Cerebellar cortex (tissue), 1 donor: ENCODE measurements at regions not wholly inside any gene's neighbourhood (a gene's known extent, or its start where the extent isn't known, plus 50 kb on each side); places are given as distances from the start of the nearest gene placed in this dataset.
A peak's percentile ranks its signal among the peaks of the same experiment; 100 is the strongest.

ENCODE experiments used
- DNase-seq: peaks from one replicate; pipeline ENCODE4 v3.0.0-alpha.2; 2015; ENCODE audit warnings: low spot score

DNA sequence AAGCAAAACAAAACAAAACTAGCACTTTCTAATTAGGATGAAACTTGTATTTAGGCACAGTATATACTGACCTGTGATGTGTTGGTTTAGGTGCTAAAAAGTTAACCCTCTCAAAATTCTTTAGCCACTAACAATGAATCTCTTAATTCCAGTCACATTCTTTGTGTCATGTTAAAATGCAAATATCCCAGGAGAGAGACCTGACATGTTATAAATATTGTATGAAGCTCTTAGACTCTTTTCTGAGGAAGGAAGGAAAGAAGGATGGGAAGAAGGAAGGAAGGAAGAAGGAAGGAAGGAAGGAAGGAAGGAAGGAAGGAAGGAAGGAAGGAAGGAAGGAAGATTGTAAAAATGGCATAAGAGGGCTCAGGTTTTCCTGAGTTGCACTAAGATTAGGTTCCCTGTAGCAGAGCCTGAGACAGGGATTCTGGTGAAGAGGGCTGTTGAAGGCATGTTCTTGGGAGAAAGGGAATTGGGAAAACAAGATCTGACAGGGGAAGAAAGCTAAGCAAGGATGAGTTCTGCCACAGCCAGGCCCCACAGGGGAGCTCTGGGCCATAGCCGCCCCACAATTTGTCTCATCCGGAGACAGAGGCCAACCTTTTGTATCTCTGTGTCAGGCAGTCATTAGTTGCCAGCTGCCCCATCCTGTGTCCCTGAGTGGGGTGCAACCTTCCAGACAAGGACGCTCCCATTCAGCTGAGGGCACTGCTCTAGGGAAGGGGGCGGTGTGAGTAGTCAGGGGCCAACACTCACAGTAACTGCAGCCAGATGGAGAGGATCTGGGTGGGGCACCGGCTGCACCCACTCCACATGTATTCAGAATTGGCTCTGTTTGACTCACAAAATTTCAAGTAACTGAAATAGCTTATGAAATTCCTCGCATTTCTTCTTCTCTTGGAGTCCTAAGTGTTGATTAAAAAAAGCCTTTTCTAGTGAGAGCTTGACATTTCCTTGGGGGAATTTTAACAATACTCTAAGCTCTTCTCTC, 189.3 kb upstream of the ARG1 start:
- DNase-seq, result no peak

DNA sequence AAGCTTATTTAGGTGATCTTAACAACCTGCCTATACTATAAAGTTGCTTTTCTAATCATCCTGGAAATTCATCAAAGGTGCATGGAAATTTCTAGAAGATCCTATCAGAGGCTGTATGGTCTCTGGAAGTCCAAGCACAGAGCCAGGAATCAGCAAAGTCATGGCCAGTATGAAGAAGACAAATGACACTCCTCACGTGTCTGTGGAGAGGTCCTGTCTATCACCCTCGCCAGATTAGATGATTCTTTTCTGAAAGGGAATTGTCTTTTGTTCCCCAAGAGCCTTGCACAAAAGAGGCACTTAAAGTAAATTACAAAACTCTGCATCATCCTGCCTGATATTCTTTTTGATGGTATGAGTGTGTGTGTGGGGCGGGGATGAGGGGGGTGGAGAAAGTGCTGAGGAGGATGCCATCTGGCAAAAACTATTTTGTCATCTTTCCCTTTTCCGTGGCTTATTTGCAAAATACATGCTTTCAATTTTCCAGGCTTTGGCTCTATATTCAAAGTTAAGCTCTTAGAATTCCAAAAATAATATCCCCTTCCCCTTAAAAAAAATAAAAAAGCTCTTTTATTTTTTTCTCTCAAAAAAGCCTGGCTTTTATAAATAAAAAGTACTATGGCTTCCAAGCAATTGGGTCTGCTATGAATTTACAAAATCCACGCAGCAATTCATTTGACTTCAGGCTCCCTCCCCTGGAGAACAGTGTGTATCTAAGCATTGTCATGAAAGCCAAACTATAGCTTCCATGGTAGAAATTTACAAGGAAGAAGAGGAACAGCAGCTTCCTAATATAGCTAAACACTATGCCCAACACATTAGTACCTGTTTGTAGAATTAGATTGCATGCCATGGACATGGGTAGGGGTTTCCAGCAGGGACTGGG, 185.2 kb upstream of the ARG1 start:
- no peak for DNase-seq

DNA sequence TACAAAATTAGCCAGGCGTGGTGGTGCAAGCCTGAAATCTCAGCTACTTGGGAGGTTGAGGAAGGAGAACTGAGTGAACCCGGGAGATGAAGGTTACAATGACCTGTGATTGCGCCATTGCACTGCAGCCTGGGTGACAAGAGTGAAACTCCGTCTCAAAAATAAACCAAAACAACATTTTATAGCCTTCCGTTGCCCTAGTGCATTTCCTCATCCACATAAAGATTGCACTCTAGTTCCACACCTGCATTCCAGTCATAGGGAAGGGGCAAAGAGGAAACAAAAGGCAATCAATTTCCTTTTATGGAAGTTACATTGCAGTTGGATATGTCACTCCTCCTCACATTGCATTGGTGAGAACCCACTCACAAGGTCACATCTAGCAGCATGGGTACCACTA, 182.7 kb upstream of the ARG1 start:
- no peak for DNase-seq

DNA sequence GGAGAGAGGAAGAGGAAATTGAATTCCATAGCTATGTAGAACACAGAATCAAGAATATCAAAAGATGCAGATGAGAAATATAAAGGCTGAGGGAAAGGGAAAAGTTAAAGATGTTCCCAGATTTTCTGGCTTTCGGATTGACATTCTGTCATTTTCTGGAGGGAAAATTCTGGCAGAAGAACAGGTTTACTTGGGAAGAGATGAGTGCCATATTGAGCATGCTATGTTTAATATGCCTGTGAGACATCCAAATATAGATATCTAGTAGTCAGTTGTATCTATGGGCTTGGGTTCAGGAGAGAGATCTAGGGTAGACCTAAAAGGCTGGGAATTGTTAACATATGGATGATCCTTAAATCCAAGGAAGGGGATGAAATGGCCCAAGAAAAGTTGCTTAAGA, 181.9 kb upstream of the ARG1 start:
- no peak for DNase-seq

DNA sequence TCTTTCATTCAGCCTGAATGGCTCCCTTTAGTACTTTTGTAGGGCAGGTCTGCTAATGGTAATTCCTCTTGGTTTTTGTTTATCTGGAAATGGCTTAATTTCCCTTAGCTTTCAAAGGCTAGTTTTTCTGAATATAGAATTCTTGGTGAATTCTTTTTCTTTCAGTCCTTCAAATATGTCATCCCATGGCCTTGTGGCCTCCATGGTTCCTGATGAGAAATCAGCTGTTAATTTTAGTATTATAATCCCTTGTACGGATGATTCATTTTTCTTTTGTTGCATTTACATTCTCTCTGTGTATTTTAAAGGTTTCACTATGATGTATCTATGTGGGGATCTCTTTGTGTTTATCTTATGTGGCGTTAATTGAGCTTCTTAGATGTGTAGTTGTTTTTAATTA, 179.6 kb upstream of the ARG1 start:
- no peak for DNase-seq

DNA sequence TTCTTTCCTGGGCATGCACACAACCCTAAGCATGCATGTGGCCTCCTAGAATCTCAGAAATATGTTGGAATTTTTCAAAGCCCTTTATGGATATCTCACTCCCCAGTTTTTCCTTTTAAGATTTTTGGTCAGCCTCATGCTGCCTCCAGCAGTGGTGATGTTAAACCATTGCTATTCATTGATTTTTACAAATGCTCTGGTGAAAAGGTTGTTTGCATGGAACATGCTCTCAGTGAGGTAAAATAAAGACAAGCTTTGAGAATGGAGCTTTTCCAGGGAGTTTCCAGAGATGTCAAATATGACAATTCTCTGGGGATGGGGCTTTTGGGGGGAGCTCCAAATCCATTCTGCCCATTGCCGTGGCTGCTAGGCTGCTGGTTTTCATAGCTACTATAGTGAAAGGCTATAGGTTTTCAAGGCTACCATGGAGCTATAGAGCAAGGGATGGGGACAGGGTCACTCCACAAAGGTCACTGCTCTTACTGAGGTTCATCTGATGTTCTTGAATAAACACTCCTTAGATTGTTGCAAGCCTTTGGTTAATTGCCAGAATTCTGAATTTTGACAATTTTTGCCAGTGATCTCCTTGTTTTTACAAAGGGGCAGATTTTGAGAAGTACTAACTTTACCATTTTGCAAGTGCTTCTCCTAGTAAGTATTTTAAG, 178.1 kb upstream of the ARG1 start:
- DNase-seq, result no peak

DNA sequence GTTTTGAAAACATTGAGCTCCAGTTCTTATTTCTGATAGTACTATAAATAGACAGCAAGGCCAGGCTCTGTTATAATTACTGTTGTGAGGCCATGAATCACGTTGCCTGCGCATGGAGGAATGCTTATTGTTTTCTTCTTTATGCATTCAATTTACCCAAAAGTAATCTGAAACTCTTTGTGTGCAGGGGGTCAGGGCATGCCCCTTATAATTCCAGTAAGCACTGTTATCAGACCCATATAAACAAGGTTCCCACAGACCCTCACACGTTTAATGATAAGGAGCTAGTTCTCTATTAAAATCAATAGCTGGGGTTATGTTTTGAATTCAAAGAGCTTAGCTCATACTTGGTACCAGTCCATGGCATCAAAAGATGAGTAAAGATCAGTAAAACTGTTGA, 174.8 kb upstream of the ARG1 start:
- DNase-seq, result no peak

DNA sequence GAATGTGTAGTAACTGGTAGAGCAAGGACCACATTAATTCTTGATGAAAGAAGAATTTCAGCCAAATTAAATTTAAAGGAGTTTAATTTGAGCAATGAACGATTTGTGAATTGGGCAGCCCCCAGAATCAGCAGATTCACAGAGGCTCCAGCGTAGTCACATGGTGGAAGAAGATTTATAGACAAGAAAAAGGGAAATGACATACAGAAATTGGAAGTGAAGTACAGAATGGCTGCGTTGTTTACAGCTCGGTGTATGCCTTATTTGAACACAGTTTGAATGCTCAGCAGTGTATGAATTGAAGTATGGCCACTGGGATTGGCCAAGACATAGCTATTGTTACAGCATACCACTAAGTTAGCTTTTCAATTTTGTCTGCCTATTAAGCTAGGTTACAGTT, 173.6 kb upstream of the ARG1 start:
- no peak for DNase-seq

DNA sequence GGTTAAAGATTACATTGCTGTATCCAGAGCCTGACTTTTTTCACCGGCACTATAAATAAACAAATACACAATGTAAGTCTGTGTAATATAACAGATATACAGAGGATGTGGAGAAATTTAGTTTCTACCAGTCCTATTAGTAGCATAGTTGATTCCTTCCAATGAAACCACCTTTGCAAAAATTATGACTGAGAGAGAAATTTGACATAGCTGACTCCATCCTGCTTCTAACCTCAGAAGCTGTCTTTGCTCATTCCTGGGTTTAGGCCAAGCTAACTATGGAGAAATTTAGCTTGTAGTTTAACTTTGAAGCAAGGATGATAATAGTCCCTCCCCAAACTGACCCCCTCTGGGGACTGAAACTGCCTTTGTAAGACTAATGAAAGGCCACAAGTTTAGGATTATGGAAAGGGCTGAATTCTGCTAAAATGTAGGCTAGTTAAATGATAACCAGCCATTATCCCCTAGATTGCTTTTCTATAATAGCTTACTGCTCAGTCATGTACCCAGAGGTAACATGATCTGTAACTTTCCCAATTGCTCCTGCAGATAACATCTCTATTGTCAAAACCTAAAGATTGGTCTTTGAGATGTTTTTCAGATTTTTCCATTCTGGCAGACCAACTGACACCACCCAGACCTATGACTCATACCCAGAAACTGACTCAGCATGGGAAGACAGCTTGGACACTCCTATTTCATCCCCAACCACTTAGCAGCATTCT, 172.8 kb upstream of the ARG1 start:
- no peak for DNase-seq

DNA sequence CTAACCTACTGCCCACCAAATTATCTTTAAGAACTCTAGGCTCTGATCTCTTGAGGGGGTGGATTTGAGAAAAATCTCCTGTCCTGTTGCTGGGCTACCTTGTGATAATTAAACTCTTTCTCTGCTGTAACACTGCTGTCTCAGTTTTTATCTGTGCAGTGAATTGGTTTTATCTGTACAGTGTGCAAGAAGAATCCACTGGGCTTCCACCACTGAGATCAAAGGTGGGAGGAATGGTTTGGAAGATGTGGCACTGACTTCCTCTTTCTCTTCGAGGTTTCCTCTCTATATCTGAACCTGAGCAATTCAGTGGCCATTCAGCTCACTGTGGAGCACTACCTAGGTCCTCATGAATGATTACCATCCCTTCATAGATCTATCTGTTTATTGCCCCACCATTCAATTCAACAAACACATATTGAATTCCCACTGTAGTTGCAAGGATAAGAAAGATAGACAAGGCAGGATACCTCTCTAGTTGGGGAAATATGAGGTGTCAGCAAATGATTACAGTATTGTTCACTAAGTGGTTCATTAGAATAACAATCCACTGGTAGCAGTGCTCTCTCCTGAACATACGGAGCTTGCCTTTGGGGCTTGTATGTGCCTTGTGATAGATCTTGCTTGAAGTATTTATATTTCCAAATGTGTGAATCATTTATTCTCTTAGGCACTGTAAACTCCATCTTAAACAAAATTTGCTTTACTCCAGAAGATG, 172.1 kb upstream of the ARG1 start:
- no peak for DNase-seq

DNA sequence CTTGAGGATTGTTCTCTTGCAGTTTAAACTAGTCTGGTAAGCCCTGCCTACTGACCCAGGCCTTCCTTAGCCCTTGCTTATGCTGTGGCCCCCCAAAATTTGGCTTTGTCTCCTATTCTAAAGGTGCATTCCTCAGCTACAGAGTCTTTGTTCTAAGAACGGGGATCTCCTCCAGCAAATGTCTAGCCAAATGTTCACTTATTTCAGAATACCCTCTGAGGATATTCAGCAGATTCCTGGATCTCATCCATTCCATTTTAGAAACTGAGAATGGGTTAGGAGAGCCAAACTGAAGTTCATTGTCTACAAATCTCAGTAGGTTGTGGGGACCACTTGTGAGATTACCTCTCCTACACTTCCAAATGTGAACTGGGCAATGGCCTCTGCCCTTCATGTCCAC, 164.2 kb upstream of the ARG1 start:
- no peak for DNase-seq

DNA sequence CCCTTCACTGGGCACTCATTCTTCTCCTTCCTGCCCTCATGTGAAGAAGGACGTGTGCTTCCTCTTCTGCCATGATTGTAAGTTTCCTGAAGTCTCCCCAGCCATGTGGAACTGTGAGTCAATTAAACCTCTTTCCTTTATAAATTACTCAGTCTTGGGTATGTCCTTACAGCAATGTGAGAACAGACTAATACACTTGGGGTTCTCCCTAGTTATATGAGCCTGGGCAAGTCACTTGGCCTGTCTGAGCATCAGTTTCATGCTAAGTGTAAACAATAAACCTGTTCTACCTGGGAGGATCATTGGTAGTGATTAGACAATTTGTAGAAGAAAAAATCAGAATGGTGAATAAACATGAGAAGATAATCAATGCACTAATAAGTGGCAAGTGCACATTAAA, 162.2 kb upstream of the ARG1 start:
- no peak for DNase-seq

DNA sequence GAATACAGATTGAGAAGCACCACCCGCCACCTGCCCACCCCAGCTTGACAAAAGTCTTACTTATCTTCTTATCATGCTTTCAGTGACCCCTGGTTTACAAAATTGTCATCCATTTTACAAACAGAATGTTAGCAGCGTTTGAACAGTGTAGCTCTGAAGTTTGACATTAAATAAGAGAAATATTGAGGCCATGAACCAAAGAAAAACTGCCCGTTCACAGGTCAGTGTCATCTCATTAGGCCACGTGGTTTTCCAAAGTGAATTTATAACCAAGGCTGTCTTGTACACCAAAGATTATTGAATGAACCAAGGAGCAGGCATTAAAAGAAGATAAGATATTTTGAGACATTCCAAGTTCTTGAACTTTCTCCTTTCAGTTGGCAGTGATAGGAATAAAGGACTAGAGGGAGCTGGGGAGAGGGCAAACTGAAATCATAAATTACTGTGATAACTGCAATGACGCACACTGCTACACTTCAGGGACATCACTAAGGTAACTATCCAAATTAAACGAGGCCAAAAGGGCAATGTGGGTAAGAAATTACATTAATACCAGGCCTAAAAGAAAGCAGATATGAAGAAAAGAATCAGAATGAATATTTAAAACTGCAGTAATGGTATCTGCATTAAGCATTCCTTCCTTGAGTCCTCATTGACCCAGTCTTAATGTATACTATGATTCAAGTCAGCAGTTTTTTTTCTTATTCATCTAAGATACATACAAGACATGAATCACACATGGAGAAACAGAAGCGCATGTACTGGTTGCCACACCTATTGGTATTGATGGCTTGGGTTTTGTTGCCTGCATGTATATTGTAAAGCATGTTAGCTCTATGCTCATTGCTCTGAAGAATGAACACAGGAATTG, 159.8 kb upstream of the ARG1 start:
- DNase-seq, result no peak

DNA sequence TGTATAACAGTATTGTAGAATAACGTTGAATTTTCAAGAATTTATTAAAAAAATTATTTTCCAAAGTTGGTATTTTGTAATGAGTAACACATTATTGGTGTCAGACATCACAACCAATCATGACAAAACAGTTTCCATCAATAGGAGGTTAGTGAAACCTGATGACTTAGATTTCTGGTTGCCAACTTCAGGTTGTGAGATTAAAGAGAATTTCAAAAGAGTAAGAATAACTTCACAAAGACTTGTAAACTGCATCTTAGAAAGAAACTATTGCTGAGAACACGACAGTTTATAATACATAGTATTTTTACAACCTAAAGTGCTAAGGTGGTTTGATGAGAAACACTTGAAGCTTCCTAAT, 159.2 kb upstream of the ARG1 start:
- DNase-seq, result no peak

DNA sequence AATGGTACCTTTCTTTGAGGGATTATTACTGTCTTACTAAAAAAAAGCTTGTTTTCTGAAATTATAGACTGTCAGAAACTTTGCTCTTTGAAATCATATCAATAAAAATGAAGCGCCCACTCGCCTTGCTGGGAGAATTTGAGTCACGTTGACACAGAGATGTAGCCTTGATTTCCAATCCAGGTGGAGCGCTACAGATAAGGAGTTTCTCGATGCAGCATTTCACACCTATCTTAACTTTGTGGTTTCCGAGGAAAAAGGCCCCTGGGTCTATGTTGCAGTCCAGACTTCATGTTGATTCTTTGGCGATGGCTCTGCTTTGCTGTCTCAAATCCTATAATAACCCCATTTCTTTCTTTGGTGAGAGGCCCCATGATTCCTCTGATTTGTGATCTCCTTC, 158.1 kb upstream of the ARG1 start:
- DNase-seq, result no peak

DNA sequence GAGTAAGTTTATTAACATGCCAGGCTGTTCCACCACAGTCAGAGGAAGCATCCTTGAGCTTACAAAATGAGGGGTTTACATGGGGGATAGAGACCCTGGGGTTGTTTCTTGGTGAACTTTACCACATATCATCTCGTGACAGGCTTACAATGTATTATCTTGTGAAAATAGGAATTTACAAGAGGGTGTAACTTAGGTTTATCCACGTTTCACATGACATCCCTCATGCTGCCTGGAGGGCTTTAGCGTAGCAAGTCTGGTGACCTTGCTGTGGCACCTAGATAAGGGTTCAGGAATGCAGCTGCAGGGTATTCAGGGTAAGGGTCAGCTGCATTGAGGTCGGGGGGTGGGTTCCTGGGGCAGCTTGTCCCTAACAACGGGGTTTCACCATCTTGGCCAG, 154.6 kb upstream of the ARG1 start:
- no peak for DNase-seq

DNA sequence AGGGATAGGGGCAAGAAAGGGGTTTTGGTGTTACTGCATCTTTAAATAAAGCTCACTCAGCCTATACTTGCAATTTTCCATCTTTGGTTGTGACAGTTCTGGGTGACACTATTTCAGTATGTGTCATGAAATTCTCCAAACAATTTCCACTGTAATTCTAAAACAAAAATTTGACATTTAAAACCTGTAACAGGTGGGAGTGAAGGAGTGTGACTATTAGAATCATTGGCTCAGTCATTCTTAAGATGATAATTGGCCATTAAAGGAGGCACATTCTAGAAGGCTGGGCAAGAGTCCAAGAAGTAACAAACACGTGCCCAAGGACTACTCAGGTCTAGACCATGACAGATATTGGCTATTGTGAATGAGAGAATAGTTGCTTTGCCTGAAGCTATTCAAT, 153.3 kb upstream of the ARG1 start:
- no peak for DNase-seq

DNA sequence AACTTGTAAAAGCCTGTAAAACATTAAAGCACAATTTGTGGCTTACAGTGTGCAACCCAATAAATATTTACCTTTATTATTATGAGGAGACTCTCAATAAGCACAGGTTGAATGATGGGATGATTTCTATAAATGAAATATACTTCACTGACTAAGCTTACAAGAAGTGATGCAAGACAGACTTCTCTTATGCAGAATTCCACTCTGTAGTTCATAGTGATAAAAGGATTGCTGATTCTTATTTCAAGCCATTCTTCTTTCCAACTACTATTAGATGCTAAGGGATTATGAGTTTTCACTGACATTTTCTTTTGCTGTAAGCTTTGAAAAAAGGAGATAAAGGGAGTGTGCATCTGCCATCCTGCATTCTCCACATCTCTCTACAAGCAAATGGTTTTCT, 149.0 kb upstream of the ARG1 start:
- no peak for DNase-seq

DNA sequence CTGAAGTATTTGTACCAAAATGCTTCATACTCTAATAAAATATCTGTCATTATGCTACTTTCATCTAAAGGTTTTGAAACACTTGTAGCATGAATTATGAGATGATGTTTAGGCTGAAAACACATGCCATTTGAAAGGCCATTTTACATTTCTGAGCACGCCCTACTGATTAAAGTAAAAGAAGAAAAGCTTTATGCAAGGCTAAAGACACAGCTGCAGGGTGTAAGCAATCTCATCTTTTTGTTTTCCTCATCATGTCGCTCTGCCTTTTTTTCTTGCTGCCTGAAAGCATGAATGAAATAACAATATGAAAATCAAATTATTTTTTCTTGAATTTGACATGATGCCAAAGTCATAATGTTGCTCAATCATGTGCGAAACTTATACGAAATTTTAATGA, 148.6 kb upstream of the ARG1 start:
- DNase-seq, result no peak

DNA sequence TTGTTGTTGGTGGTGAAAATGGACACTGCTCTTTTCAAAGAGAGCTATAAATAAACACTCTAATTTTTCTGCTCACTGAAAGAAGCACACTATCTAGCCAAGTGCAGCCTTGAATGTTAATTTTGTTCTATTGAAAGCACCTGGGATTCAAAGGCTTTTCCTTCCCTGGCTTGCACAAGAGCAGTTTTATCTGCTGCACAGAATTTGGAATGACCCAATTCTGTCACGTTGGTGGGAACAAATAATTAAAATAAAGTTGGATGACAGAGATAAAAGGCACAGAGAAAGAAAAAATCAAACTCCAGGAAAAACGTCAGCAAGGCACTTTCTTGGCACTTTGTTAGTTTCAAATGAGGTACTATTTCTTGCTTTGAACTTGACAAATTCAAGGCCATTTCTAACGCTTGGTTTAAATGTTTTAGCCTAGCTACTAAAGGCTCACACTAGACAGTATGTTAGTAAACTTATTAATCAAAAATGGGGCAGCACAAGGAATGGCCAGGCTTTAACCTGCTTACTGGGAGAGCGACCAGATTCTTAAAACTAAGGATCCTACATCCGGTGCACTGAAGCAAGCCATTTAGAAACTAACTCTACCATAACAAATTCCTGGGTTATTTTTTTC, 145.5 kb upstream of the ARG1 start:
- DNase-seq, result peak; percentile 12
